UCSD-AML1 (cell line): ENCODE measurements at regions not wholly inside any gene's neighbourhood (a gene's known extent, or its start where the extent isn't known, plus 50 kb on each side); places are given as distances from the start of the nearest gene placed in this dataset.
"Not testable (repeated sequence)": the region's sequence is repeated elsewhere in the genome, so short reads cannot be mapped to it uniquely, and the experiment has no call there.

Experiments used
- DNase-seq: peaks from one replicate; lab custom pipeline; 2025; ENCODE audit not compliant: unreplicated experiment; lab: John Stamatoyannopoulos, UW

DNA sequence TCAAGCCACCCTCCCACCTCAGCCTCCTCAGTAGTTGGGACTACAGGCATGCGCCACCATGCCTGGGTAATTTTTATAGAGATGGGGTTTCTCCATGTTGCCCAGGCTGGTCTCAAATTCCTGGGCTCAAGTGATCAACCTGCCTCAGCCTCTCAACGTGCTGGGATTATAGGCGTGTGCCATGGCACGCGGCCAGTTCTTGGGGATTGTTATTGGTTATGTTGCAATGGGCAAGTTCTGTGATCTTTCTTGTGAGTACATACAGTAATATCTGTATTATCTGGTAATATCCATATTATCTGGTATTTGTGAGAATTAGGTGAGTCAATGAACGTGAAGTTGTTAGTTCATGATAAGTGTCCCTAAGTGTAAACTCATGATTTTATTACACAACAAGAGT is 90.3 kb upstream of the TBL1X start:
- no peak for DNase-seq

DNA sequence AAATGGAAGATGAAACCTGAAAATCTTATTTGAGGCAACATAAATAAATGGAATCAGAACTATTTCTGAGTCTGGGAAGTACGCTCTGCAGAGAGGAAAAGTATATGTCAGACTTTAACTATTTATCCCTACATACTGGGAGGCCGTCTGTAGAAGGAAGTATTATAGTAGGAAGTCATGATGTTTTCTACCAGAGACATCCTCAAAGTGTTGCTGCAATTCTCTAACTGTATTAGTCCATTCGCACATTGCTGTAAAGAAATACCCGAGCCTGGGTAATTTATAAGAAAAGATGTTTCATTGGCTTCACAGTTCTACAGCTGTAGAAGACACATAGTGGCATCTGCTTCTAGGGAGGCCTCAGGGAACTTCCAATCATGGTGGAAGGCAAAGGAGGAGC is 88.7 kb upstream of the TBL1X start:
- DNase-seq: no peak

DNA sequence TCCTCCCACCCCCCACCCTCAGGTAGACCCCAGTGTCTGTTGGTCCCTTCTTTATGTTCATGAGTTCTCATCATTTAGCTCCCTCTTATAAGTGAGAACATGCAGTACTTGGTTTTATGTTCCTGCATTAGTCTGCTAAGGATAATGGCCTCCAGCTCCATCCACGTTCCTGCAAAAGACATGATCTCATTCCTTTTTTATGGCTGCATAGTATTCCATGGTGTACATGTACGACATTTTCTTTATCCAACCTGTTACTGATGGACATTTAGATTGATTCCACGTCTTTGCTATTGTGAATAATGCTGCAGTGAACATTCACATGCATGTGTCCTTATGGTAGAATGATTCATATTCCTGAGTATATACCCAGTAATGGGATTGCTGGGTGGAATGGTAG is 87.6 kb upstream of the TBL1X start:
- not testable (repeated sequence) for DNase-seq

DNA sequence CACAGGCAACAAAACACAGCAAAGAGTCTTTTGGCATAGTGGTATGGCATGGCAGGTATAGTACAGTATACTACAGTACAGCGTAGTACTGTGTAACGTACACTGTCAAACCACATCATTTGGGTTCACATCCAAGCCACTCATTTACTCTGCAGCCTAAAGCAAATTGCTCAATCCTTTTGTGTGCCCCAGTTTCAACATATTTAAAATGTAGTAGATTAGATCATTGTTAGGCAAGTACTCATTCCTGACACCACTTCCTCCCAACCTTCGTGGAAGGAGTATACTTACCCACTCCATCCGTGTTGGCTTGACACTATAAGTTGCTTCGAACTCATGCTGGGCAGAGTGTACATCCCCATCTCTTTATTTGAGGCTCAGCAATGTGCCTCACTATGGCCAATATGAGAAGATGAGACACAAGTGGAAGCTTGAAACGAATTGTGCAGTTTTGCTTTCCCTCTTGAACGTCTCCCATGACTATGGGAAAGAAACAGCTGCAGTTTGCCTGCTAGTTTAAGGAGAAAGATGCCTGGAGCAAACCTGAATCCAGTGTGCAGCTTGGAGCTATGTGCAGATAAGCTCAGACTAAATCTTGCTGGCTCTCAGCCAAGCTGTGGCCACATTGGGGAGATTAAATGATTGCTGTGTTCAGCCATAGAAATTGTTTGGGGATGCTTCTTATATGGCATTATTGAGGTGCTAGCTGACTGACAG is 85.7 kb upstream of the TBL1X start:
- DNase-seq: no peak

DNA sequence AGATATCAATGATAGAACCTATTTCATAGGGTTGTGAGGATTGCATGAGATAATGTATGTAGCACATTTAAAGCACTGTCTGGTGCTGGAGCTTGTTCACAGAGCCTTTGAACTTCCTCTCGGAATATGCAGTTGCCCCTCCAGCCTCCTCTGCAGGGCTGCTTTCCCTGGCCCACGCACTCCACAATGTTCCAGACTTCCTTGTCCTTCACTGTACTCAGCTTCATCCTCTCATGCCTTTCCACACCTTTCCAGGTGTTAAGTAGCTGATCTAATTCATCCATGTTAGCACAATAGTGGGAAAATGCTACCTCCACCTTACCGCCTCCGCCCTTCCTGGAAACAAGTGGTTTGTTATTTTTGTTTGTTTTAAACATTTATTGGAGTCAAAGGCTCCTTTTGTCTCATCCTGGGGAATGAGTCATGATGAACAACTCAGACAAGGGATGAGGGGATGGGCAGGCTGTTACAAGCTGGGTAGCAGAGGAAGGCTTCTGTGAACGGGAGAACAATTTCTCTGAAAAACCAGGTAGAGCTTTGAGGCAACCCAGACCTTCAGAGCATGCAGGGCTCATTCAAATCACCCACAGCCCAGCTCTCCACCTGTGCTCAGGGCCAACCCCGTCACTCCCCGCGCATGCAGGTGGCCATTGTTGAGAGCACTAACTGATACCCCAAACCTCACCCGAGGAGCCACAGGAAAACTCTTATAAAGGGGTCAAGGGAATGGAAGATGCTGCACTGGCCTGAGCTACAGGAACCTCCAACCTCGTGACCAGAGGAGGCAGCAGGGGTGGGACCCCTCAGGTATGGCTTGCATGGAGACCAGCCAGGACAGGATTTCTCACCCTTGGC is 84.9 kb upstream of the TBL1X start:
- DNase-seq: no peak

DNA sequence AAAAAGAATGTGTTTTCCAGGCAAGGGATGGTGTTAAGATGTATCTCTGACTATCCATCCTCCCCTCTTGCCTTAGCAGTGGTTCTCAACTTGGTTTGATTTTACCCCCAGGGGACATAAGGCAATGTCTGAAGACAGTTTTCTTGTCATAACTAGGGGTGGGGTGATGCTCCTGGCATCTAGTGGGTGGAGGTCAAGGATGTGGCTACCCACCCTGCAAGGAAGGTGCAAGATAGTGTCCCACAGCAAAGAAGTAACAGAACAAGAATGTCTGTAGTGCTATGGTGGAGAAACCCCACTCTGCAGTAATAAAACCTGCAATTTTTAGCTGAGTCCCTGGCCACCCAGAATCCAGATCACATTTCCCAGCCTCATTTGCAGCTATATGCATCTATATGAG is 81.2 kb upstream of the TBL1X start:
- DNase-seq: no peak

DNA sequence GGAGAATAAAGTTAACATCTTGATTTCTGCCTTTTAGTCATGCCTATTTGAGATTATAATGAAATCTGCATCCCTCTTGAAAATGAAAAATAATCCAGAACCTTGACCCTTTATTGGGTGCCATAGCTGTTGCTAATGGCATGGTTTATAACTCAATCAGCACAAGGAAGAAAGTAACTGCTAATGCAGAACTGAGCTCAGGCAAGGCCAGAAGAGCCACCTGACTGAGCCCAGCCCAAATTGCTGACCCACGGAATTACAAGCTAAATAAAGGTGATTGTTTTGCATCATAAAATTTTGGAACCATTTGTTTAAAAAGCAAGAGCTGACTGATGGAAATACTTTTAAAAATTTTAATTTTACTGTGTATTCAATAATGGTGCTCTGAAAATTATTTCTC is 76.4 kb upstream of the TBL1X start:
- DNase-seq: no peak

DNA sequence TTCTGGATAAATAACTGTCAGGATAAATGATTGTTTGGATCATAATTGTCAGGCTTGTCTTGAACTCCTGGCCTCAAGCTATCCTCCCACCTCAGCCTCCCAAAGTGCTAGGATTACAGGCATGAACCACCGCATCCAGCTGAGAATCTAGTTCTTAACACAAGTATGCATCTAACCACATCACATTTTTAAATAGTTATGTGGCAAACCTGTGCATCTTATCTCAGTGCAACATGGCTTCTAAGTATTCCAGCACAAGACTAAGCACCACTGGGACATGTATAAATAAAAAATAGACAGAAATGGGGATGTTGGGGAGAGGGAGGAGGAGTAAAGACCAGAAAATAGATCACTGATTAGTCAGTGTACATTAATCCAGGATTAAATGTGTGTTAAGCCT is 74.7 kb upstream of the TBL1X start:
- no peak for DNase-seq

DNA sequence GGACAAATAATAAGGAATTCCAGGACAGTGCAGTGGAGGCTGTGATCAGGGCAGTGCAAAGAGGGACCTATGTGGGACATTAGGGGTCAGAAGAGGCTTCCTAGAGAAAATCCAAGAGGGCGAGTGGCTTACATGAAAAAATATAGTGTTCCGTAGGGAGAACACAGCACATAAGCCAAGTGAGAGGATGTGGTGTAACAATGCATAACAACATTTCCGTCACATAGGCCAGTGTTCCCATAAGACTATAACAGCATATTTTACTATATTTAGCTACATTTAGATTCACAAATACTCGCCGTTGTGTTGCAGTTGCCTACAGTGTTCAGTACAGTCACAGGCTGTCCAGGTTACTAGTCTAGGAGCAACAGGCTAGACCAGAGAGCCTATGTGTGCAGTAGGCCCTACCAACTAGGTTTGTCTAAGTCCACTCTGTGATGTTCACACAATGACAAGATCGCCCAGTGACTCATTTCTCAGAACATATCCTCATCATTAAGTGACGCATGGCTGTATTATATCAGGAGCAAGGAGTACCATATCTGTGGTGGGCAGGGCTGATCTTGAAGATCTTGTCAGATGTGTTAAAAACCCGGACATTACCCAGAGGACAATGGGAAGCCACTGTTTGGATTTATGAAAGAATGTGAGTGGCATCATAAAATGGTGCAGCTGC is 74.0 kb upstream of the TBL1X start:
- no peak for DNase-seq

DNA sequence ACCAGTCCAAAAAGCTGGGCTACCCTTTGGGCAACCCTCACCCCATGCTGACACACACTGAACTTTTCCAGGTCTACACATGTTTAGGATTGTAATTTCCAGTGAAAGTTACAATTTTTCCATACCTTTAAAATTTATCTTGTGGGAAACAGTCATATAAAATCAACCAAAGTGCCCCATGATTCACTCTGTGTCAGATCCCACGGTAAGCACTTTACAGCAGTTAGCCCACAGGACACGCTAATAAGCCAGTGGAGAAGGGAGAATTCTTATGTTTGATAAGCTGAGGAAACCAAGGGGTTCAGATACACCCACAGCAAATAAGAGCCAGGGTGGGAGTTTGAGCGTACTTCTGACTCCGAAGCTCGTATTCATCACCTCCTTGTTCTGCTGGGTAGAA is 72.4 kb upstream of the TBL1X start:
- no peak for DNase-seq

DNA sequence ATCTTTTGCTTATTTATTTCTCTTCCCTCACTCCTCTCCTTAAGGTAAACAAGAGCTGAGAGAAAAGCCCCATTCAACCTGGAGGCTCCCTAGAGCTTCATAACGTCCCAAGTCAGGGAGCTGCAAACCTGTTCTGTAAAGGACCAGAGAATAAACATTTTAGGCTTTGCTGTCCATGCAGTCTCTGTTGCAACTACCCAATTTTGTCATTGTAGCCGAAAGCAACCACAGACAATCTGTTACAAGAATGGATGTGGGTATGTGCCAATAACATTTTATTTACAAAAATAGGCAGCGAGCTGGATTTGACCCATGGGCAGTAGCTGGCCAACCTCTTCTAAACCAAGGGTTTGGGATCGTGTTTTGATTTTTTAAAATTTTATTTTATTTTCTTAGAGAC is 71.3 kb upstream of the TBL1X start:
- DNase-seq: no peak

DNA sequence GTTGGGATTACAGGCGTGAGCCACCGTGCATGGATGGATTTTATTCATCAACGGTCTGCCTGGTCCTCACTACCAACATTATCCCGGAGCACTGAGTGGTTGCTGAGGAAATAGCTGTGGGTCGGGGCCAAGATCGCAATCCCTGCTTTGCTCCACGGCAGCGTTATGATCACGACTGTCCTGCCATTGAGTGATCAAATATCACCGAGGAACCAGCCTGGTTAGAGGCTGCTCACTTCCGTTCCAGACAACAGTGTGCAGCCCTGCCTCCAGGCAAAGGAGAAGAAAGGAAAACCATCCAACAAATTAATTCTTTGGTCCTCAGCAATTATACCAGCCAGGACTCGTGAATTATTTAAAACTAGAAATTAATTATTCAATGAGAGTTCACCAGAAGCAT is 70.6 kb upstream of the TBL1X start:
- no peak for DNase-seq

DNA sequence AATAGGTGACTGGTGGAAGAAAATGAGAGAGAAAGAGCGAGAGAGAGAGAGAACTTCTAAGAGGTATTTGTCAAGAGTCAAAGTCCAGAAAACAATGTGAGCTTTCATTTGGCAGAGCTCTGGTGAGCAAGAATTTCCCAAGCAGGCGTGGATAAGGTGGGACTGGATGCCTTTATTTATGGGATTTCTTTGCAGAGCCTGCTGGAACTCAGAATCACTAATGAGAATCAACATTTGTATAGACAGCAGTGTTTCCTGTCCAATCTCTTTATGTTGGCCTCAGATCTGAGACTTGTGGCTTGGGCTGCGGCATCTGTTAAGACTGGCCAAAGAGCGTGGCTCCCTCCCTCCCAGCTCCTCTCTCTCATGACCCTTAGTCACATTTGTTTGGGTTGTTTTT is 67.9 kb upstream of the TBL1X start:
- DNase-seq: no peak

DNA sequence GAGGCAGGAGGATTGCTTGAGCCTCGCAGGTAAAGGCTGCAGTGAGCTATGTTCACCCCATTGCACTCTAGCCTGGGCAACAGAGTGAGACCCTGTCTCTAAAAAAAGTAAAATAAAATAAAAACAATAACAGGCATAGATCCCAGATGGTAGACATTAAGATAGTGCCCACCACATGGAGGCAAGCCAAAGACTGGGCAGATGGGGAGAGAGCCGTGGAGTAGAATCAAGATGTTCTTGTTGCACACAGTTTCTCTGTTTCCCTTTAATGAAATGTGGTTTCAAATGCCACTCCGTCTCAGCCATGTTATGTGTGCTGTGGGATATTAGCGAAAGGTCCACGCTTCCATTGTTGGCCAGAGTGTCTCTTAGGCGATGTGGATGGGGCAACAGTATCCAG is 63.8 kb upstream of the TBL1X start:
- DNase-seq: no peak

DNA sequence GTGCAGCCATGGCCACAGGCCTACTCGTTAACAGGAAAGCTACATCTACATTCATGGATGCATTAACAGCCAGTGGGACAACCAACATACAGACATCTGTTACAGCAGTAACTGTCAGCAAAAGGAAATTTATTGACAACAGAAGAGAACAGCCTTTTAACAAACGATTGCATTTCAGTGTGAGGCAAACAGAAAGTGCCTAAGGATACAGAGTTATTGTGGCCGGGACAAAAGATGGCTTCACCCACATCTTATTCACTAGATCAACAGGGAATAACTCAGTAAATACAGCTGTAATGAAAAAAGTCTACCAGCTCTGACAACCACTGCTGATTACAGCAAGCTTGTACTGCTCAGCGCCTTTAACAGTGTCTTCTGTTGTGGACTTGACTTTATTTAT is 61.5 kb upstream of the TBL1X start:
- no peak for DNase-seq

DNA sequence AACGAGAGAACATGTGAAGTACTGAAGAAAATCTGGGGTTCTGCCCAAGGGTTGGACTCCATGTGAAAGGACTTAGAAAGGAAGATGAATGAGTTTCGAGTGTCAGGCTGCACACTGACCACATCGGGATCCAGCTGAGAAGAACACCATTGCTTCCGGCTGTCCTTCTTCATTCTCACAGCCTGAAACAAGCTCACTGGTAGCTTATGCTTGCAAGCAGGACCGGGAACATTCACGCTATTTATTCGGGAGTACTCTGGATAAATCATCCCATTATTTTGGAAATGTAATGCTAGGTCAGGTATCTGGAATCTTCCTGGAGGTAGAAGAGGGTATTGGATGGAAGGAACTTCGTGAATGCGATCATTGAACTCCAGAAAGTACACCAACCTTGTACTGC is 59.2 kb upstream of the TBL1X start:
- not testable (repeated sequence) for DNase-seq

DNA sequence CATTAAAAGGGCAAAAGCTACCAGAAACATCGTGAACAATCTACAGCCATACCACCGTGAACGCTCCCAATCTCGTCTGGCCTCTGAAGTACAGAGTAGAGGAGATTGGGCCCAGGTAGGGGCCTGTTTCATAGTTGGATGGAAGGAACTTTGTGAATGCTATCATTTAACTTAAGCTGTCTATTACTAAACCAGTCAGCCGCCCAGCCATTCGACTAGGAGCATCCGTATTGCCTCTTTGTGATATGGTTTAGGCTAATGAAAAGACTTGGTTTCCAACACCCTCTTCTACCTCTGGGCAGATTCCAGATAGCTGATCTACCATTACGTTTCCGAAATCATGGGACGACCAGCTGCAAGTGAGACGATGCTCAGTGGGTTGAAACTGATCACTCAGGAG is 54.0 kb upstream of the TBL1X start:
- not testable (repeated sequence) for DNase-seq

DNA sequence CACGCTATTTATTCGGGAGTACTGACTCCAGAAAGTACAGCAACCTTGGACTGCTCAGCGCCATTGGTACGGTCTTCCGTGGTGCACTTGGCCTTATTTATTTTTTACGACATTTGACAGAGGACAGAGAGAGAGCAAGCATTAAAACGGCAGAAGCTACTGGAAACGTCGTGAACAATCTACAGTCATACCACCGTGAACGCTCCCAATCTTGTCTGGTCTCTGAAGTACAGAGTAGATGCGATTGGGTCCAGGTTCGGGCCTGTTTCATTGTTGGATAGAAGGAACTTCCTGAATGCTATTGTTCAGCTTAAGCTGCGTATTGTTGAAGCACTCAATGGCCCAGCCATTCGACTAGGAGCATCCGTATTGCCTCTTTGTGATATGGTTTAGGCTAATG is 53.2 kb upstream of the TBL1X start:
- DNase-seq: not testable (repeated sequence)

DNA sequence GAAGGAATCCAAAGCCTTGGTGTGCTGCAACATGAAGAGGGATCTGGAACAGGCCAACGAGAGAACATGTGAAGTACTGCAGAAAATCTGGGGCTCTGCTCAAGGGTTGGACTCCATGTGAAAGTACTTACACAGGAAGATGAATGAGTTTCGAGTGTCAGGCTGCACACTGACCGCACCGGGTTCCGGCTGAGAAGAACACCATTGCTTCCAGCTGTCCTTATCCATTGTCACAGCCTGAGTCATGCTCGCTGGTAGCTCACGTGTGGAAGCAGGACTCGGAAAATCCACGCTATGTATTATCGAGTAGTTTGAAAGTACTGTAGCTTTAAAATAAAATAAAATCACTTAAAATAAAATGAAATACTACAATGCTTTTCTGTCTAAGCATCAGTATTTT is 50.4 kb upstream of the TBL1X start:
- no peak for DNase-seq
